Coronary artery (tissue), 2 donors: ENCODE measurements at regions not wholly inside any gene's neighbourhood (a gene's known extent, or its start where the extent isn't known, plus 50 kb on each side); places are given as distances from the start of the nearest gene placed in this dataset.

ENCODE experiments used
- DNase-seq: peaks from one replicate; pipeline ENCODE4 v3.0.0-alpha.2; 2017; ENCODE audit warnings: low spot score
- H3K27ac ChIP-seq, 2 donors: fragments of 200-600 bp; sonication (generic); one replicate each; pipeline ENCODE4 v1.5.1; 2016 to 2019
- H3K4me3 ChIP-seq: fragments of 200-600 bp; sonication (generic); 2 replicates; pipeline ENCODE4 v1.5.1; 2016; ENCODE audit warnings: mild to moderate bottlenecking, moderate library complexity
- CTCF ChIP-seq: fragments of 200-600 bp; sonication (generic); IDR thresholded peaks from one replicate; pipeline ENCODE4 v1.5.1; 2019; ENCODE audit warnings: antibody characterized with exemption

- H3K4me3 ChIP-seq = no peak overlapping the region
- no peak for DNase-seq
- no peak overlapping the region for H3K27ac ChIP-seq
- no peak for TF ChIP-seq CTCF
Measured at GRCh38 chr20:34190262-34190661, 51.0 kb upstream of the ASIP start.

- TF ChIP-seq CTCF = peak; percentile 29
- Histone ChIP-seq H3K4me3 (no peak overlapping the region), H3K27ac (no peak overlapping the region)
- DNase-seq = no peak
Measured at GRCh38 chr20:34190679-34191090, 50.5 kb upstream of the ASIP start.
